ENCODE measurements at regions not wholly inside any gene's neighbourhood (a gene's known extent, or its start where the extent isn't known, plus 50 kb on each side); places are given as distances from the start of the nearest gene placed in this dataset.

- FAIRE-seq (no peak), ATAC-seq (no peak), DNase-seq (ENCODE audit: low read depth, low spot score) (no peak)
- ChIA-PET SMC1A (ENCODE audit: uncharacterized antibody, unreplicated experiment) (no interaction called here), RAD21 (ENCODE audit: unreplicated experiment) (no interaction called here), CTCF (no interaction called here), POLR2A (no interaction called here)
- no peak overlapping the region for H3K4me3 ChIP-seq
- no peaks in the 10 kb centered on the region for H3K79me2 ChIP-seq (ENCODE audit: control insufficient read depth, insufficient read depth, low read length)
- in situ Hi-C loops (cut with MboI) (no loop called here), intact Hi-C loops (cut with micrococcal nuclease; ENCODE audit: unreplicated experiment) (no loop called here)
- BruUV-seq (replicated peaks) = no TSS peak
- H3K9me3 ChIP-seq (replicated peaks; ENCODE audit: control insufficient read depth, insufficient read depth, low read length) = no peaks in the 10 kb centered on the region
- no peak overlapping the region for H2AFZ ChIP-seq (ENCODE audit: control insufficient read depth, low read depth, low read length)
- H3K9ac ChIP-seq (ENCODE audit: control insufficient read depth, insufficient read depth, low read length) = no peak overlapping the region
- H4K20me1 ChIP-seq (ENCODE audit: control insufficient read depth, insufficient read depth) = no peaks in the 10 kb centered on the region
- no peak for TF ChIP-seq IRF4 (IDR thresholded peaks at IDR 0.05; ENCODE audit: low read depth, low read length)
- TF ChIP-seq TCF12 (IDR thresholded peaks at IDR 0.05; ENCODE audit: low read depth, low read length) = no peak
- WGBS (ENCODE audit: insufficient coverage, insufficient replicate concordance, low lambda C conversion rate, missing lambda C conversion rate) = 10% methylated on average over 2 of the region's 2 CpGs
- H3K36me3 ChIP-seq (ENCODE audit: control insufficient read depth in 2 of 2, insufficient read depth in 2 of 2, low read length in 1 of 2) = no peaks in the 10 kb centered on the region
- H3K27ac ChIP-seq (ENCODE audit: control insufficient read depth, insufficient read depth) = no peak overlapping the region
- no peaks in the 10 kb centered on the region for H3K4me1 ChIP-seq (ENCODE audit: control insufficient read depth, insufficient read depth, low read length)
- H3K4me2 ChIP-seq (ENCODE audit: control insufficient read depth, insufficient read depth) = no peak overlapping the region
- no peaks in the 10 kb centered on the region for H3K27me3 ChIP-seq (replicated peaks in 1 of 2; ENCODE audit: control insufficient read depth in 2 of 2, insufficient read depth in 2 of 2, low read length in 1 of 2)
These were observed 848.3 kb upstream of the PCDH9 start for GRCh38 chr13:68078469-68078868.

- WGBS (ENCODE audit: insufficient coverage, insufficient replicate concordance, low lambda C conversion rate, missing lambda C conversion rate) = 39% methylated on average over 9 of the region's 9 CpGs
- no peaks in the 10 kb centered on the region for H4K20me1 ChIP-seq (ENCODE audit: control insufficient read depth, insufficient read depth)
- intact Hi-C loops (cut with micrococcal nuclease; ENCODE audit: unreplicated experiment) = no loop called here
- H3K27ac ChIP-seq (ENCODE audit: control insufficient read depth, insufficient read depth) = no peak overlapping the region
- DNase-seq (ENCODE audit: low read depth, low spot score) (no peak), ATAC-seq (no peak), FAIRE-seq (no peak)
- H3K36me3 ChIP-seq (ENCODE audit: control insufficient read depth in 2 of 2, insufficient read depth in 2 of 2, low read length in 1 of 2) = no peaks in the 10 kb centered on the region
- in situ Hi-C loops (cut with MboI) = no loop called here
- SMC1A ChIA-PET (ENCODE audit: uncharacterized antibody, unreplicated experiment) = no interaction called here
- H3K4me2 ChIP-seq (ENCODE audit: control insufficient read depth, insufficient read depth) = no peak overlapping the region
- POLR2A ChIA-PET = no interaction called here
- H3K9ac ChIP-seq (ENCODE audit: control insufficient read depth, insufficient read depth, low read length) = no peak overlapping the region
- no peak overlapping the region for H3K4me3 ChIP-seq
- CTCF ChIA-PET = no interaction called here
- no TSS peak for BruUV-seq (replicated peaks)
- H3K4me1 ChIP-seq (ENCODE audit: control insufficient read depth, insufficient read depth, low read length) = no peaks in the 10 kb centered on the region
- RAD21 ChIA-PET (ENCODE audit: unreplicated experiment) = no interaction called here
- H2AFZ ChIP-seq (ENCODE audit: control insufficient read depth, low read depth, low read length) = no peak overlapping the region
- no peaks in the 10 kb centered on the region for H3K79me2 ChIP-seq (ENCODE audit: control insufficient read depth, insufficient read depth, low read length)
- no peaks in the 10 kb centered on the region for H3K9me3 ChIP-seq (replicated peaks; ENCODE audit: control insufficient read depth, insufficient read depth, low read length)
- TF ChIP-seq ZBTB4 (CRISPR knock-in tag; IDR thresholded peaks at IDR 0.05) (no peak), DPF2 (IDR thresholded peaks at IDR 0.05) (no peak), TARDBP (IDR thresholded peaks at IDR 0.05; ENCODE audit: borderline replicate concordance) (no peak)
- no peaks in the 10 kb centered on the region for H3K27me3 ChIP-seq (replicated peaks in 1 of 2; ENCODE audit: control insufficient read depth in 2 of 2, insufficient read depth in 2 of 2, low read length in 1 of 2)
These were observed 845.9 kb upstream of the PCDH9 start for GRCh38 chr13:68076046-68076445.
